ENCODE measurements at regions not wholly inside any gene's neighbourhood (a gene's known extent, or its start where the extent isn't known, plus 50 kb on each side); places are given as distances from the start of the nearest gene placed in this dataset.
A peak's percentile ranks its signal among the peaks of the same experiment; 100 is the strongest.

- TF ChIP-seq SOX15 (CRISPR knock-in tag; IDR thresholded peaks at IDR 0.05) (no peak), NFATC4 (CRISPR knock-in tag; IDR thresholded peaks at IDR 0.05) (no peak)
- Mint-ChIP-seq H3K36me3 (no peaks in the 10 kb centered on the region), H3K4me3 (peak overlapping the region; percentile 77), H3K27ac (no peak overlapping the region), H3K4me1 (peaks cover 36% of the 10 kb centered on the region), H3K9me3 (no peaks in the 10 kb centered on the region), H3K27me3 (ENCODE audit: low read depth) (peaks cover 58% of the 10 kb centered on the region)
- ChIA-PET CTCF (interaction anchor here (0.6 to 0.9 kb wide), 2 partner anchors 149 to 593 kb away, joined by 3 to 5 read pairs; no protein-coding TSS in a partner anchor), POLR2A (interaction anchor here (0.5 kb wide), 2 partner anchors 149 to 151 kb away, joined by 3 to 6 read pairs; no protein-coding TSS in a partner anchor)
- ATAC-seq (no peak), DNase-seq (ENCODE audit: low spot score) (no peak)
Observed at GRCh38 chrX:137425273-137425902, 140.5 kb upstream of the ZIC3 start.

- TF ChIP-seq CTCF (IDR thresholded peaks at IDR 0.05) (no peak), HMGA2 (CRISPR knock-in tag; IDR thresholded peaks at IDR 0.05) (no peak), ATF1 (CRISPR knock-in tag; IDR thresholded peaks at IDR 0.05) (no peak), CREB1 (CRISPR knock-in tag; IDR thresholded peaks at IDR 0.05) (no peak), GABPB1 (CRISPR knock-in tag; IDR thresholded peaks at IDR 0.05) (no peak), ZNF416 (CRISPR knock-in tag; IDR thresholded peaks at IDR 0.05) (no peak), TEAD4 (CRISPR knock-in tag; IDR thresholded peaks at IDR 0.05) (no peak), USF1 (CRISPR knock-in tag; IDR thresholded peaks at IDR 0.05) (no peak), ZNF671 (CRISPR knock-in tag; IDR thresholded peaks at IDR 0.05) (no peak), CDX4 (CRISPR knock-in tag; IDR thresholded peaks at IDR 0.05; ENCODE audit: borderline replicate concordance) (no peak), FOXP1 (CRISPR knock-in tag; IDR thresholded peaks at IDR 0.05; ENCODE audit: borderline replicate concordance) (no peak)
- H3K36me3 Mint-ChIP-seq = no peaks in the 10 kb centered on the region
- CTCF ChIA-PET = interaction anchor here (0.6 to 0.9 kb wide), 3 partner anchors 150 to 594 kb away, joined by 3 to 5 read pairs (median 3); no protein-coding TSS in a partner anchor
- H3K4me1 Mint-ChIP-seq = peaks cover 36% of the 10 kb centered on the region
- ATAC-seq (peak; percentile 12), DNase-seq (ENCODE audit: low spot score) (peak; percentile 32)
- H3K9me3 Mint-ChIP-seq = no peaks in the 10 kb centered on the region
- peak overlapping the region; percentile 77 for H3K4me3 Mint-ChIP-seq
- peaks cover 58% of the 10 kb centered on the region for H3K27me3 Mint-ChIP-seq (ENCODE audit: low read depth)
- POLR2A ChIA-PET = interaction anchor here (0.5 kb wide), 1 partner anchor 150 kb away, joined by 3 read pairs; no protein-coding TSS in a partner anchor
- H3K27ac Mint-ChIP-seq = peak overlapping the region; percentile 65
Observed at GRCh38 chrX:137424679-137425078, 141.2 kb upstream of the ZIC3 start.

GRCh38 chrX:137423241-137423640 lies 142.7 kb upstream of the ZIC3 start:
- Mint-ChIP-seq H3K36me3 (no peaks in the 10 kb centered on the region), H3K27me3 (ENCODE audit: low read depth) (peaks cover 58% of the 10 kb centered on the region), H3K9me3 (no peaks in the 10 kb centered on the region), H3K4me1 (peaks cover 36% of the 10 kb centered on the region), H3K27ac (no peak overlapping the region), H3K4me3 (peak overlapping the region; percentile 6; the same call in 1 of the 2 replicates)
- CTCF ChIA-PET = no interaction called here
- POLR2A ChIA-PET = no interaction called here
- no peak for ATAC-seq
- TF ChIP-seq KAT7 (CRISPR knock-in tag; IDR thresholded peaks at IDR 0.05; ENCODE audit: borderline replicate concordance) (no peak), ERG (CRISPR knock-in tag; IDR thresholded peaks at IDR 0.05) (no peak), ESRRA (CRISPR knock-in tag; IDR thresholded peaks at IDR 0.05; ENCODE audit: borderline replicate concordance) (no peak), E2F1 (CRISPR knock-in tag; IDR thresholded peaks at IDR 0.05) (no peak), STAT6 (CRISPR knock-in tag; conservative IDR thresholded peaks at IDR 0.05; ENCODE audit: low read depth) (no peak), ARID4B (CRISPR knock-in tag; IDR thresholded peaks at IDR 0.05; ENCODE audit: borderline replicate concordance) (no peak)
- DNase-seq (ENCODE audit: low spot score) = no peak
